CD14-positive monocyte (primary cell): ENCODE measurements at regions not wholly inside any gene's neighbourhood (a gene's known extent, or its start where the extent isn't known, plus 50 kb on each side); places are given as distances from the start of the nearest gene placed in this dataset.

Source experiments
- DNase-seq, 3 donors: peaks; one replicate each; pipeline ENCODE4 v3.0.0-alpha.2; 2011 to 2022
- H2AFZ ChIP-seq: 2 replicates; pipeline ENCODE4 v1.6.0; 2012; ENCODE audit warnings: mild to moderate bottlenecking, low read depth, low read length, inconsistent platforms; ENCODE audit not compliant: insufficient read depth, poor library complexity, severe bottlenecking
- H3K27ac ChIP-seq, 2 donors: 1 replicate in 1 of 2; 2 replicates in 1 of 2; pipeline ENCODE4 v1.5.1; 2012 to 2013; ENCODE audit warnings: low read length in 2 of 2, control low read depth in 1 of 2, inconsistent platforms in 1 of 2, low read depth in 1 of 2, mild to moderate bottlenecking in 1 of 2
- H3K27me3 ChIP-seq, 2 donors: one replicate each; pipeline versions ENCODE4 v1.6.0 to v1.6.1; 2011 to 2013; ENCODE audit warnings: low read length in 2 of 2; ENCODE audit not compliant: control insufficient read depth in 2 of 2, insufficient read depth in 2 of 2
- H3K36me3 ChIP-seq, 2 donors: replicated peaks in 1 of 2; 1 replicate in 1 of 2; 2 replicates in 1 of 2; pipeline versions ENCODE4 v1.5.1 to v1.6.1; 2012 to 2013; ENCODE audit warnings: low read length in 2 of 2, control low read depth in 1 of 2, inconsistent platforms in 1 of 2, mild to moderate bottlenecking in 1 of 2; ENCODE audit not compliant: insufficient read depth in 2 of 2, control insufficient read depth in 1 of 2
- H3K4me1 ChIP-seq, 2 donors: 1 replicate in 1 of 2; 2 replicates in 1 of 2; pipeline versions ENCODE4 v1.5.1 to v1.6.1; 2012 to 2013; ENCODE audit warnings: low read length in 2 of 2, control low read depth in 1 of 2, inconsistent platforms in 1 of 2, mild to moderate bottlenecking in 1 of 2, moderate library complexity in 1 of 2; ENCODE audit not compliant: insufficient read depth in 2 of 2, control insufficient read depth in 1 of 2
- H3K4me2 ChIP-seq: replicated peaks from 2 replicates; pipeline ENCODE3; 2012; ENCODE audit warnings: low read length, moderate library complexity, mild to moderate bottlenecking; ENCODE audit not compliant: poor library complexity, severe bottlenecking; ENCODE audit errors: extremely low read depth
- H3K4me3 ChIP-seq, 3 experiments: fragments of 200-600 bp in 1 of 3; sonication (generic) in 1 of 3; replicated peaks in 1 of 3; 1 replicate in 2 of 3; 2 replicates in 1 of 3; pipeline ENCODE4 v1.5.1; 2011 to 2013; ENCODE audit warnings: low read length in 3 of 3, mild to moderate bottlenecking in 3 of 3, control low read depth in 2 of 3, low read depth in 2 of 3, inconsistent platforms in 1 of 3, moderate library complexity in 1 of 3
- H3K79me2 ChIP-seq: 2 replicates; pipeline ENCODE4 v1.6.0; 2012; ENCODE audit warnings: mild to moderate bottlenecking, control low read depth, inconsistent platforms, low read length, moderate library complexity; ENCODE audit not compliant: insufficient read depth
- H3K9ac ChIP-seq: 2 replicates; pipeline ENCODE4 v1.6.0; 2017; ENCODE audit warnings: low read length, mild to moderate bottlenecking; ENCODE audit not compliant: insufficient read depth, poor library complexity, severe bottlenecking
- H3K9me3 ChIP-seq, 2 donors: replicated peaks in 1 of 2; 1 replicate in 1 of 2; 2 replicates in 1 of 2; pipeline versions ENCODE4 v1.5.1 to v1.6.1; 2012 to 2013; ENCODE audit warnings: low read length in 2 of 2, control low read depth in 1 of 2; ENCODE audit not compliant: control insufficient read depth in 1 of 2, insufficient read depth in 1 of 2
- H4K20me1 ChIP-seq: 2 replicates; pipeline ENCODE4 v1.6.0; 2012; ENCODE audit warnings: mild to moderate bottlenecking, low read length, control low read depth, moderate library complexity; ENCODE audit not compliant: insufficient read depth
- H3K27ac Mint-ChIP-seq, 7 donors: one replicate each; pipeline ENCODE4 v1.8.0; 2020; ENCODE audit warnings: mild to moderate bottlenecking in 7 of 7, mixed read lengths in 7 of 7, moderate library complexity in 6 of 7, inconsistent platforms in 2 of 7
- H3K27me3 Mint-ChIP-seq, 3 donors: one replicate each; pipeline ENCODE4 v1.8.0; 2021 to 2022; ENCODE audit warnings: low read depth in 3 of 3, mild to moderate bottlenecking in 3 of 3, mixed read lengths in 3 of 3, moderate library complexity in 3 of 3, inconsistent platforms in 1 of 3
- H3K36me3 Mint-ChIP-seq, 2 donors: one replicate each; pipeline ENCODE4 v1.8.0; 2020; ENCODE audit warnings: mixed read lengths in 2 of 2, inconsistent platforms in 1 of 2, mild to moderate bottlenecking in 1 of 2
- H3K4me1 Mint-ChIP-seq: one replicate; pipeline ENCODE4 v1.8.0; 2020; ENCODE audit warnings: mild to moderate bottlenecking, mixed read lengths
- H3K4me3 Mint-ChIP-seq, 2 donors: one replicate each; pipeline ENCODE4 v1.8.0; 2020; ENCODE audit warnings: mild to moderate bottlenecking in 2 of 2, mixed read lengths in 2 of 2, moderate library complexity in 1 of 2
- H3K9me3 Mint-ChIP-seq, 7 donors: one replicate each; pipeline ENCODE4 v1.8.0; 2020 to 2022; ENCODE audit warnings: mixed read lengths in 7 of 7, mild to moderate bottlenecking in 6 of 7, moderate library complexity in 6 of 7, inconsistent platforms in 2 of 7
- CTCF ChIP-seq: fragments of 200-600 bp; IDR thresholded peaks from one replicate; pipeline ENCODE4 v1.8.0; 2022; ENCODE audit warnings: antibody characterized with exemption, mild to moderate bottlenecking
- WGBS: methylation state at CpG from one replicate; pipeline ENCODE4 v1.1.5; 2013; ENCODE audit warnings: missing lambda C conversion rate; ENCODE audit not compliant: insufficient coverage; 5-methylcytosine and 5-hydroxymethylcytosine counted together
- intact Hi-C, 2 donors: fragments of 100-400 bp; cut with micrococcal nuclease; formaldehyde crosslinking; loops; one replicate each; pipeline versions ENCODE4 v1.15.0 to v1.15.1; 2023

GRCh38 chr21:16363100-16363499 is 633.3 kb downstream of the USP25 start:
- no peaks in the 10 kb centered on the region for H3K27me3 ChIP-seq
- intact Hi-C loops: no loop called here
- no peaks in the 10 kb centered on the region for H3K9me3 ChIP-seq
- no peak overlapping the region for H3K9ac ChIP-seq
- H2AFZ ChIP-seq: no peak overlapping the region
- H3K4me2 ChIP-seq: no peak overlapping the region
- no peaks in the 10 kb centered on the region for H3K36me3 Mint-ChIP-seq
- no peaks in the 10 kb centered on the region for H4K20me1 ChIP-seq
- H3K9me3 Mint-ChIP-seq: peaks cover 0 to 11% (median 2%) of the 10 kb centered on the region in 7 donors
- H3K4me1 Mint-ChIP-seq: no peaks in the 10 kb centered on the region
- H3K27ac Mint-ChIP-seq: no peak overlapping the region
- no peak overlapping the region for H3K4me3 ChIP-seq
- no peaks in the 10 kb centered on the region for H3K27me3 Mint-ChIP-seq
- no peak for DNase-seq
- no peaks in the 10 kb centered on the region for H3K79me2 ChIP-seq
- no peak overlapping the region for H3K27ac ChIP-seq
- TF ChIP-seq CTCF: no peak
- no peak overlapping the region for H3K4me3 Mint-ChIP-seq
- H3K36me3 ChIP-seq: no peaks in the 10 kb centered on the region
- no peaks in the 10 kb centered on the region for H3K4me1 ChIP-seq
- WGBS: no CpG with 5 or more reads among the region's 2 CpGs

- no peak overlapping the region for H3K9ac ChIP-seq
- no peak overlapping the region for H3K4me3 ChIP-seq
- H3K36me3 ChIP-seq: no peaks in the 10 kb centered on the region
- no peak overlapping the region for H3K27ac ChIP-seq
- no peaks in the 10 kb centered on the region for H3K9me3 ChIP-seq
- peaks cover 0 to 11% (median 2%) of the 10 kb centered on the region in 7 donors for H3K9me3 Mint-ChIP-seq
- H3K4me3 Mint-ChIP-seq: no peak overlapping the region
- no peaks in the 10 kb centered on the region for H3K79me2 ChIP-seq
- H4K20me1 ChIP-seq: no peaks in the 10 kb centered on the region
- no peaks in the 10 kb centered on the region for H3K27me3 ChIP-seq
- no peaks in the 10 kb centered on the region for H3K4me1 Mint-ChIP-seq
- WGBS: no CpG with 5 or more reads among the region's 3 CpGs
- no peak for TF ChIP-seq CTCF
- intact Hi-C loops: no loop called here
- H2AFZ ChIP-seq: no peak overlapping the region
- H3K27me3 Mint-ChIP-seq: no peaks in the 10 kb centered on the region
- H3K4me1 ChIP-seq: no peaks in the 10 kb centered on the region
- H3K27ac Mint-ChIP-seq: no peak overlapping the region
- DNase-seq: no peak
- H3K36me3 Mint-ChIP-seq: no peaks in the 10 kb centered on the region
- H3K4me2 ChIP-seq: no peak overlapping the region
Observed at GRCh38 chr21:16363518-16363917, 633.7 kb downstream of the USP25 start.
